Endodermal cell (in vitro differentiated cells): ENCODE measurements at regions not wholly inside any gene's neighbourhood (a gene's known extent, or its start where the extent isn't known, plus 50 kb on each side); places are given as distances from the start of the nearest gene placed in this dataset.

ENCODE experiments used
- DNase-seq: peaks from one replicate; pipeline ENCODE4 v3.0.0-alpha.2; 2017
- H3K27ac ChIP-seq: 2 replicates; pipeline ENCODE4 v1.5.1; 2013; ENCODE audit warnings: mild to moderate bottlenecking, low read depth, low read length, moderate library complexity
- H3K27me3 ChIP-seq: 2 replicates; pipeline ENCODE4 v1.6.1; 2013; ENCODE audit warnings: mild to moderate bottlenecking, low read length, moderate library complexity; ENCODE audit not compliant: insufficient read depth, control insufficient read depth, poor library complexity, severe bottlenecking
- H3K36me3 ChIP-seq: 2 replicates; pipeline ENCODE4 v1.7.0; 2013; ENCODE audit warnings: mild to moderate bottlenecking, low read length, moderate library complexity; ENCODE audit not compliant: control insufficient read depth, insufficient read depth
- H3K4me1 ChIP-seq: one replicate; pipeline ENCODE4 v1.7.0; 2013; ENCODE audit warnings: low read length; ENCODE audit not compliant: control insufficient read depth, insufficient read depth
- H3K4me3 ChIP-seq: 2 replicates; pipeline ENCODE4 v1.5.1; 2013; ENCODE audit warnings: mild to moderate bottlenecking, low read length, moderate library complexity
- H3K9ac ChIP-seq: 2 replicates; pipeline ENCODE4 v1.6.1; 2013; ENCODE audit warnings: mild to moderate bottlenecking, low read length, moderate library complexity; ENCODE audit not compliant: poor library complexity, severe bottlenecking; ENCODE audit errors: extremely low read depth
- H3K9me3 ChIP-seq: 2 replicates; pipeline ENCODE4 v1.6.1; 2013; ENCODE audit warnings: mild to moderate bottlenecking, low read length, moderate library complexity; ENCODE audit not compliant: control insufficient read depth
- H3K27ac Mint-ChIP-seq: 2 replicates; pipeline ENCODE4 v1.8.0; 2020; ENCODE audit warnings: mixed read lengths
- H3K27me3 Mint-ChIP-seq: 2 replicates; pipeline ENCODE4 v1.8.0; 2021; ENCODE audit warnings: mild to moderate bottlenecking, mixed read lengths; ENCODE audit not compliant: insufficient read depth
- H3K36me3 Mint-ChIP-seq: 2 replicates; pipeline ENCODE4 v1.8.0; 2020; ENCODE audit warnings: low read depth, mixed read lengths
- H3K4me1 Mint-ChIP-seq: 2 replicates; pipeline ENCODE4 v1.8.0; 2020; ENCODE audit warnings: mixed read lengths
- H3K4me3 Mint-ChIP-seq: 2 replicates; pipeline ENCODE4 v1.8.0; 2020; ENCODE audit warnings: mild to moderate bottlenecking, moderate library complexity, mixed read lengths
- H3K9me3 Mint-ChIP-seq: 2 replicates; pipeline ENCODE4 v1.8.0; 2020; ENCODE audit warnings: mild to moderate bottlenecking, mixed read lengths
- WGBS, 2 experiments: methylation state at CpG; one replicate each; pipeline versions ENCODE4 v1.1.5 to v1.1.7; 2013; ENCODE audit warnings: missing lambda C conversion rate in 2 of 2, mixed read lengths in 1 of 2; ENCODE audit not compliant: insufficient coverage in 1 of 2, insufficient read length in 1 of 2; 5-methylcytosine and 5-hydroxymethylcytosine counted together
- TF ChIP-seq, protein P1 (sequence below): fragments of 200-600 bp; sonication (generic); conservative IDR thresholded peaks from 2 replicates; pipeline ENCODE4 v1.5.0; 2021; ENCODE audit warnings: antibody characterized with exemption, mild to moderate bottlenecking

DNA sequence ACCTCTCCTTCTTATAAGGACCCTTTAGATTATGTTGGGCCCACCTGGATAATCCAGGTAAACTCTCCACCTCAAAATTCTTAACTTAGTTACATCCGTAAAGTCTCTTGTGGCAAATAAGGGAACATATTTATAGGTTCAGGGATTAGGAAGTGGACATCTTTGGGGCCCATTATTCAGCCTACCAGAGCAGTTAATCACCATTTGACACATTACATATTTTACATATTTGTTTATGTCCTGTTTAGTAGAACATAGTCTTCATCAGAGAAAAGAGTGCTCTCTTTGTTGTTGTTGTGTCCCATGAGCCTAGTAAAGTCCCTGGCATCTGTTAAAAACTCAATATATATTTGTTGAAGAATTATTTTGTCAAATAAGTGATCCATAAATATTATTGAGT, 134.0 kb upstream of the SPATS2L start:
- H3K9ac ChIP-seq, result no peak overlapping the region
- H3K4me1 ChIP-seq, result no peaks in the 10 kb centered on the region
- Mint-ChIP-seq H3K9me3 (peaks cover 13% of the 10 kb centered on the region), H3K4me1 (no peaks in the 10 kb centered on the region), H3K27ac (no peak overlapping the region), H3K27me3 (no peaks in the 10 kb centered on the region), H3K4me3 (no peak overlapping the region), H3K36me3 (no peaks in the 10 kb centered on the region)
- WGBS, 2 experiments, result 90% methylated on average over 1 of the region's 1 CpG; no CpG with 5 or more reads in 1 of the 2 experiments
- H3K4me3 ChIP-seq, result no peak overlapping the region
- no peak overlapping the region for H3K27ac ChIP-seq
- no peaks in the 10 kb centered on the region for H3K36me3 ChIP-seq
- TF ChIP-seq, protein P1, sequence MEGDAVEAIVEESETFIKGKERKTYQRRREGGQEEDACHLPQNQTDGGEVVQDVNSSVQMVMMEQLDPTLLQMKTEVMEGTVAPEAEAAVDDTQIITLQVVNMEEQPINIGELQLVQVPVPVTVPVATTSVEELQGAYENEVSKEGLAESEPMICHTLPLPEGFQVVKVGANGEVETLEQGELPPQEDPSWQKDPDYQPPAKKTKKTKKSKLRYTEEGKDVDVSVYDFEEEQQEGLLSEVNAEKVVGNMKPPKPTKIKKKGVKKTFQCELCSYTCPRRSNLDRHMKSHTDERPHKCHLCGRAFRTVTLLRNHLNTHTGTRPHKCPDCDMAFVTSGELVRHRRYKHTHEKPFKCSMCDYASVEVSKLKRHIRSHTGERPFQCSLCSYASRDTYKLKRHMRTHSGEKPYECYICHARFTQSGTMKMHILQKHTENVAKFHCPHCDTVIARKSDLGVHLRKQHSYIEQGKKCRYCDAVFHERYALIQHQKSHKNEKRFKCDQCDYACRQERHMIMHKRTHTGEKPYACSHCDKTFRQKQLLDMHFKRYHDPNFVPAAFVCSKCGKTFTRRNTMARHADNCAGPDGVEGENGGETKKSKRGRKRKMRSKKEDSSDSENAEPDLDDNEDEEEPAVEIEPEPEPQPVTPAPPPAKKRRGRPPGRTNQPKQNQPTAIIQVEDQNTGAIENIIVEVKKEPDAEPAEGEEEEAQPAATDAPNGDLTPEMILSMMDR, result no peak
- no peak for DNase-seq
- peaks cover 9% of the 10 kb centered on the region for H3K9me3 ChIP-seq
- no peaks in the 10 kb centered on the region for H3K27me3 ChIP-seq

DNA sequence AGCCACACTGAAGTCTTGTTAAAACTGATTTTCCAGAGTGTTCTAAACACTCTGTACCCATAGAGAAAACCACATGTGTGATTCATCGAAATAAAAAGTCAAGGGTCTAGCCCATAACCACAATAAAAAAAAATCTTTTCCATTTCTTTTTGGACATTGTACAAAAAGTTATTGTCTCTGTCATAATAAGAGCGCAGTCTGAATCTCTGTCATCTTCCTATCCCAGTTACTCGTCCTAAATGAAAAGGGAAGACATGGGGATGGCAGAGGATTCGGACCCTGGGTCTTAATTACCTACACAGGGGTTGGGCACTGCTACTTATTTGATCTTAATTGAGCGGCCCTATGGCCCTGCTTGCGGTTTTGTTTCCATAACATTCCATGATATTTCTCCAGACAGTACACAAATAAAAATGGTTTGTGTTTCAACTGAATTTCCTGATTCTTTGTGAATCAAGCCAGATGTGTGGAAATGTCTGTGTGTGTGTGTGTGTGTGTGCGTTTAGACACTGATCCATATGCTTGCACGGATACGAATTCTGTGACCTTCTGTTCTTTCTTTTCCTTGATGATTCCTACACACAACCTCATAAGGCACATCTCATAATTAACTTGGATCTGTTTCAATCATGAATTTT, 133.4 kb upstream of the SPATS2L start:
- TF ChIP-seq, protein P1, result no peak
- Histone ChIP-seq H3K9me3 (peaks cover 9% of the 10 kb centered on the region), H3K27ac (no peak overlapping the region), H3K27me3 (no peaks in the 10 kb centered on the region), H3K36me3 (no peaks in the 10 kb centered on the region), H3K9ac (no peak overlapping the region), H3K4me1 (no peaks in the 10 kb centered on the region), H3K4me3 (no peak overlapping the region)
- H3K36me3 Mint-ChIP-seq, result no peaks in the 10 kb centered on the region
- no peak overlapping the region for H3K27ac Mint-ChIP-seq
- DNase-seq, result no peak
- no peaks in the 10 kb centered on the region for H3K4me1 Mint-ChIP-seq
- no peak overlapping the region for H3K4me3 Mint-ChIP-seq
- no peaks in the 10 kb centered on the region for H3K27me3 Mint-ChIP-seq
- peaks cover 13% of the 10 kb centered on the region for H3K9me3 Mint-ChIP-seq
- WGBS, 2 experiments, result 87 to 92% methylated on average over 4 to 9 of the region's 9 CpGs

DNA sequence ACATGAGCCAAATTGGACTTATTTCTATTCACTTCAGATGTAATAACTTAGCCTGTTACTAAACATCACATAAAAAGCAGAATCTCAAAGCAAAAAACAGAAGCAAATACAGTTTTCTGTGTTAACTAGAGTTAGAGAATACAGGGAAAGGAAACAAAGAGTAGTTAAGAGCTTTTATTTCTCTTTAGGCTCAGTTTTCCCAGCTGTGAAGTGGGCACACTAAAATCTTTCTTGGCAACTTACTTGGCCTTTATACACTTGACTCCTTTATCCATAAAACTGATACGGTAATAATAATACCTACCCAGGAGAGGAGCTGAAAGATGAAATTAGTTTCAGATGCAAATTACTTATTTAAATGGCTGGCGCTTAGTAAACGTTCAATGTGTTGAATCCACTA, 132.8 kb upstream of the SPATS2L start:
- no peak overlapping the region for H3K9ac ChIP-seq
- H3K9me3 ChIP-seq, result peaks cover 9% of the 10 kb centered on the region
- Mint-ChIP-seq H3K27ac (no peak overlapping the region), H3K27me3 (no peaks in the 10 kb centered on the region), H3K9me3 (peaks cover 13% of the 10 kb centered on the region), H3K4me3 (no peak overlapping the region), H3K4me1 (no peaks in the 10 kb centered on the region), H3K36me3 (no peaks in the 10 kb centered on the region)
- no peaks in the 10 kb centered on the region for H3K27me3 ChIP-seq
- H3K27ac ChIP-seq, result no peak overlapping the region
- H3K4me1 ChIP-seq, result no peaks in the 10 kb centered on the region
- no peak overlapping the region for H3K4me3 ChIP-seq
- no peak for DNase-seq
- WGBS, 2 experiments, result 80 to 100% methylated on average over 1 to 3 of the region's 3 CpGs
- TF ChIP-seq, protein P1, result no peak
- H3K36me3 ChIP-seq, result no peaks in the 10 kb centered on the region
